ENCODE measurements at regions not wholly inside any gene's neighbourhood (a gene's known extent, or its start where the extent isn't known, plus 50 kb on each side); places are given as distances from the start of the nearest gene placed in this dataset.

DNA sequence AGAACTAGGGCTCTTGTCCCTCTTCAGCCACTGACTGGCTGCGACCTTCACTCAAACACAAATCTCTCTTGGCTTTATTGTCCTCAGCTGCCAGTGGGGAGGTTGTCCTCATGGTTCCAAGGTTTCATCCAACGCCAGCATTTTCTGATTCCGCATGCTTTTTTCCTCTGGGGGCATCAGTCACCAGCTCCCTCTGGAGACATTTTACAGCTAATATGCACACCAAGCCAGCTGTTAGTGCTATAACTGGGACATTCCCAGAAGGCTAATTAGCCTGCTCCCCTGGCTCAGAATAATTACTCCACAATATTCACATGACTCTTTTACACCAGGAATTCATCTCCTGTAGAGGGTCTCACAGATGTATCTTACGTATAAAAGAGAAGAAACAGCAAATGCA lies 193.6 kb upstream of the ANKRD55 start:
- Histone ChIP-seq H3K36me3 (no peaks in the 10 kb centered on the region), H3K4me1 (no peaks in the 10 kb centered on the region)

GRCh38 chr5:56422076-56422762 lies 189.1 kb upstream of the ANKRD55 start:
- Histone ChIP-seq H3K4me1 (no peaks in the 10 kb centered on the region), H3K36me3 (no peaks in the 10 kb centered on the region), H3K27me3 (no peaks in the 10 kb centered on the region), H3K9me3 (peaks cover 0 to 4% (median 0%) of the 10 kb centered on the region in 4 donors), H3K4me3 (no peak overlapping the region), H3K27ac (no peak overlapping the region)
- DNase-seq, result no peak
- TF ChIP-seq CTCF (IDR thresholded peaks at IDR 0.05), result no peak
- TF ChIP-seq POLR2A (IDR thresholded peaks at IDR 0.05), result no peak

More for the DNA sequence above, 193.6 kb upstream of the ANKRD55 start:
- Histone ChIP-seq H3K27me3 (no peaks in the 10 kb centered on the region), H3K27ac (no peak overlapping the region), H3K9me3 (no peaks in the 10 kb centered on the region), H3K4me3 (no peak overlapping the region)
- TF ChIP-seq CTCF (IDR thresholded peaks at IDR 0.05), result no peak
- no peak for DNase-seq

DNA sequence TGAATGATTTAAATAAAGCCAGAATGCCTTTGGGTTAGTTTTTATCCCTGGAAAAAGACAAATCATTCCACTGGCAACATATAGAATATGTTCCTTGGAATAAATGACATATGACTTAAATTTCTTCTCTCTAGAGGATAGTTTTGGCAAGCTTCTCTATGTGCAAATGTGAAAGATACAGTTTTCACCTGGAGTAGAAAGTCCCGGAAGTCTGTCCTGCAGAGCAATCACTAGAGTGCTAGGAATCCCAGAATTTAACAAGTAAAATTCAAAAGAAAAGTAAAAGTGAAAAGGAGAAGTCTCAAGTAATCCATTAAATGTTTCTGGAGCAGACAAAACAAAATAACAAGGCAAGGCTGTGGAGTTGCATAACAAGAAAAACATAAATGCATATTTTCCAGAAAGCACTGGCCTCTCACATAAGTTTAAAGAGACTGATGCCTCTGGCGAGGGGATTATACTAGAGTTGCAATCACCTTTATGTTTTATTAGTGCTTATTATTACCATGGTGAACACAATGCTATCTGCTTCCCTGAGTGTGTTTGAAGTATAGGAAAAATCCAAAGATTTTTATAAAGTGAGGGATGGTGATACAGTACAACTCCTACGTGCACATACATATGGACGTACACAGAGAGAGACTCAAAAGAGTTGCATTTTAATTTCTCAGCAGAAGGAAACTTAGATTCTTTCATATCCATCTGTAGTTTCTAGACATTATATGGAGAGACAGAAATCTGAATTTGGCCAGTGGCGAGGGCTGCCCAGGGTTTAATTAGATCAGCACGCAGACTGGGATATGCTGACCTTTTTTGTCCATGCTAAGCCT lies 188.3 kb upstream of the ANKRD55 start:
- Histone ChIP-seq H3K4me1 (no peaks in the 10 kb centered on the region), H3K4me3 (no peak overlapping the region), H3K27me3 (no peaks in the 10 kb centered on the region), H3K9me3 (peaks cover 0 to 4% (median 0%) of the 10 kb centered on the region in 4 donors), H3K36me3 (no peaks in the 10 kb centered on the region), H3K27ac (no peak overlapping the region)
- TF ChIP-seq POLR2A (IDR thresholded peaks at IDR 0.05), result no peak
- TF ChIP-seq CTCF (IDR thresholded peaks at IDR 0.05), result no peak
- DNase-seq, result no peak

GRCh38 chr5:56420323-56420722 lies 187.2 kb upstream of the ANKRD55 start:
- Histone ChIP-seq H3K27me3 (no peaks in the 10 kb centered on the region), H3K4me1 (no peaks in the 10 kb centered on the region), H3K36me3 (no peaks in the 10 kb centered on the region), H3K9me3 (peaks cover 0 to 4% (median 0%) of the 10 kb centered on the region in 4 donors), H3K4me3 (no peak overlapping the region), H3K27ac (no peak overlapping the region)
- TF ChIP-seq CTCF (IDR thresholded peaks at IDR 0.05) (no peak), POLR2A (IDR thresholded peaks at IDR 0.05) (no peak)
- DNase-seq, result no peak

DNA sequence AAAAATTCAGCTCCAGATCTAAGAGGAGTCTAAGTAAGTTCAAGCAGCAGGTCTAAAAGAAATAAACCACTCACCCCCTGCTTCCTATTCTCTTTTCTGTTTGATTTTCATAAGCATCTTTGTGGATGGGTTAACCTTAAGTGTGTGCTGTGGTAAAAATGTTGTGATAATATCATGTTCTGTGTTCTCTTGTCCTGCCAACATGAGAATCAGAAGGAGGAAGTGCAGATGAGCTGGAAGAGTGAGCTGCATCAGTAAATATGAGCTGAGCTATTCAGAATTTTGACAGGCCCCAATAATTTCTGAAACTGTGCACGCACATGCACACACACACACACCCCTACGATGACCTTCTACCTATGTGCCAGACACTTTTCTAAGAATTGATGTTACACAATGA lies 186.5 kb upstream of the ANKRD55 start:
- no peak overlapping the region for H3K4me3 ChIP-seq
- TF ChIP-seq POLR2A (IDR thresholded peaks at IDR 0.05) (no peak), CTCF (IDR thresholded peaks at IDR 0.05) (no peak)

More for the DNA sequence above, 186.5 kb upstream of the ANKRD55 start:
- Histone ChIP-seq H3K27ac (no peak overlapping the region), H3K36me3 (no peaks in the 10 kb centered on the region), H3K4me1 (no peaks in the 10 kb centered on the region), H3K9me3 (peaks cover 0 to 4% (median 0%) of the 10 kb centered on the region in 4 donors), H3K27me3 (no peaks in the 10 kb centered on the region)
- DNase-seq, result no peak
